Keratinocyte (primary cell): ENCODE measurements at regions not wholly inside any gene's neighbourhood (a gene's known extent, or its start where the extent isn't known, plus 50 kb on each side); places are given as distances from the start of the nearest gene placed in this dataset.

Source experiments
- EZH2 ChIP-seq: IDR thresholded peaks from one replicate; pipeline ENCODE4 v1.6.1; 2012; ENCODE audit warnings: inconsistent platforms, mild to moderate bottlenecking, low read length, moderate library complexity
- TF ChIP-seq, protein P1 (sequence below), 3 experiments: IDR thresholded peaks in 1 of 3; conservative IDR thresholded peaks in 1 of 3; optimal IDR thresholded peaks in 1 of 3; 2 replicates in 2 of 3; 3 replicates in 1 of 3; pipeline versions ENCODE3 to v1.5.1; 2011; ENCODE audit warnings: low read length in 3 of 3, mild to moderate bottlenecking in 3 of 3, moderate library complexity in 2 of 3, control low read depth in 1 of 3, inconsistent platforms in 1 of 3; ENCODE audit not compliant: insufficient read depth in 2 of 3; ENCODE audit errors: extremely low read depth in 1 of 3

DNA sequence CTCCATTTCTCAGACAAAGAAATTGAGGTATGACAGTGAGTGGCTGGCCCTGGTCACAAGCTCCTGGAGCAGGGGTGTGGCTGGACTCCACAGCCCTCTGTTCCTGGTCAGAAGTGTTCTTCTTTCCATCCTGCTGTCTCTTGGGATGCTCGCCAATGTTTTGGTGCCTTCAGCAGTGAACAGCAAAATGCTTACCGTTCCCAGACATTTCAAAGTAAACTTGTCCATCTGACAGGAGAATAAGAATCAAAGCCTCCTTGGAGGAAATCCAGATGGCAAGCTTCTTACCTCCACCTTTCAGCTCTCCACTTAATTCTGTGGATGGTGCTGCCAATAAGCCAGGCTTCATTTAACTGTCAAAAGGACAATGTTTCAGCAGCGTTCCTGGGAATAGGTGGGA, 954.1 kb downstream of the UQCRFS1 start:
- TF ChIP-seq, protein P1, sequence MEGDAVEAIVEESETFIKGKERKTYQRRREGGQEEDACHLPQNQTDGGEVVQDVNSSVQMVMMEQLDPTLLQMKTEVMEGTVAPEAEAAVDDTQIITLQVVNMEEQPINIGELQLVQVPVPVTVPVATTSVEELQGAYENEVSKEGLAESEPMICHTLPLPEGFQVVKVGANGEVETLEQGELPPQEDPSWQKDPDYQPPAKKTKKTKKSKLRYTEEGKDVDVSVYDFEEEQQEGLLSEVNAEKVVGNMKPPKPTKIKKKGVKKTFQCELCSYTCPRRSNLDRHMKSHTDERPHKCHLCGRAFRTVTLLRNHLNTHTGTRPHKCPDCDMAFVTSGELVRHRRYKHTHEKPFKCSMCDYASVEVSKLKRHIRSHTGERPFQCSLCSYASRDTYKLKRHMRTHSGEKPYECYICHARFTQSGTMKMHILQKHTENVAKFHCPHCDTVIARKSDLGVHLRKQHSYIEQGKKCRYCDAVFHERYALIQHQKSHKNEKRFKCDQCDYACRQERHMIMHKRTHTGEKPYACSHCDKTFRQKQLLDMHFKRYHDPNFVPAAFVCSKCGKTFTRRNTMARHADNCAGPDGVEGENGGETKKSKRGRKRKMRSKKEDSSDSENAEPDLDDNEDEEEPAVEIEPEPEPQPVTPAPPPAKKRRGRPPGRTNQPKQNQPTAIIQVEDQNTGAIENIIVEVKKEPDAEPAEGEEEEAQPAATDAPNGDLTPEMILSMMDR (optimal IDR thresholded peaks at IDR 0.05 in 1 of 3, IDR thresholded peaks at IDR 0.05 in 1 of 3, conservative IDR thresholded peaks at IDR 0.05 in 1 of 3; ENCODE audit: extremely low read depth in 1 of 3, insufficient read depth in 2 of 3, low read length in 3 of 3): no peak
- TF ChIP-seq EZH2: no peak
